ENCODE measurements at regions not wholly inside any gene's neighbourhood (a gene's known extent, or its start where the extent isn't known, plus 50 kb on each side); places are given as distances from the start of the nearest gene placed in this dataset.

DNA sequence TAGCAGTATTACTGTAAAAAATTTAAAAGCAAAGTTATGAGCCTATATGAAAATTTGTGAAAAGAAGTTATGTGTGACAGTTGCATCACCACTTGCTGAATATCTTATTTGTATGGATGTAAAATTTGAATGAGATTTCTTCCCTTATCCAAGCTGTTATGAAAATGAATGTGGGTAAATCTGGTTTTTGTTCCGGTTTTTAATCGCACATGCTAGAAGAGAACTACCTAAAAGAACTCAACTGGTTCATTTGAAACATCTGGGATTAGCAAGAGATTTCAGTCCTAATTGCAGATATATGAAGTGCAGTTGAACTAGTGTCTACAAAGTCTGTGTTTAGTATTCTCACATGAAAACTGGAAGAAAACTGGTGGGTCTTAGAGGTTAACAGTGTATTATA is 467.1 kb upstream of the SPHKAP start:
- no peaks in the 10 kb centered on the region for H4K20me1 ChIP-seq (ENCODE audit: insufficient read depth, low read length)
- TF ChIP-seq CTCF (IDR thresholded peaks at IDR 0.05), result no peak
- no CpG with 5 or more reads among the region's 2 CpGs for WGBS (ENCODE audit: insufficient coverage)
- H3K4me2 ChIP-seq (replicated peaks; ENCODE audit: extremely low read depth, low read length, poor library complexity, severe bottlenecking), result no peak overlapping the region
- H3K36me3 ChIP-seq (replicated peaks in 1 of 2; ENCODE audit: control insufficient read depth in 1 of 2, insufficient read depth in 2 of 2, low read length in 2 of 2), result no peaks in the 10 kb centered on the region
- no peak overlapping the region for H2AFZ ChIP-seq (ENCODE audit: insufficient read depth, low read depth, low read length, poor library complexity, severe bottlenecking)
- no peak overlapping the region for H3K4me3 Mint-ChIP-seq
- H3K27ac Mint-ChIP-seq, result no peak overlapping the region
- H3K4me3 ChIP-seq (replicated peaks in 1 of 3; ENCODE audit: low read depth in 2 of 3, low read length in 3 of 3), result no peak overlapping the region
- H3K4me1 ChIP-seq (ENCODE audit: control insufficient read depth in 1 of 2, insufficient read depth in 2 of 2, low read length in 2 of 2), result no peaks in the 10 kb centered on the region
- H3K9ac ChIP-seq (ENCODE audit: insufficient read depth, low read length, poor library complexity, severe bottlenecking), result no peak overlapping the region
- no peaks in the 10 kb centered on the region for H3K4me1 Mint-ChIP-seq
- H3K27ac ChIP-seq (ENCODE audit: low read depth in 1 of 2, low read length in 2 of 2), result no peak overlapping the region
- no peaks in the 10 kb centered on the region for H3K36me3 Mint-ChIP-seq
- no peak for DNase-seq
- no peaks in the 10 kb centered on the region for H3K9me3 ChIP-seq (replicated peaks in 1 of 2; ENCODE audit: control insufficient read depth in 1 of 2, insufficient read depth in 1 of 2, low read length in 2 of 2)
- intact Hi-C loops (cut with micrococcal nuclease), result no loop called here
- peaks cover 0 to 2% (median 0%) of the 10 kb centered on the region in 7 donors for H3K9me3 Mint-ChIP-seq
- no peaks in the 10 kb centered on the region for H3K27me3 ChIP-seq (ENCODE audit: control insufficient read depth in 2 of 2, insufficient read depth in 2 of 2, low read length in 2 of 2)
- no peaks in the 10 kb centered on the region for H3K27me3 Mint-ChIP-seq (ENCODE audit: low read depth in 3 of 3)
- no peaks in the 10 kb centered on the region for H3K79me2 ChIP-seq (ENCODE audit: insufficient read depth, low read length)

DNA sequence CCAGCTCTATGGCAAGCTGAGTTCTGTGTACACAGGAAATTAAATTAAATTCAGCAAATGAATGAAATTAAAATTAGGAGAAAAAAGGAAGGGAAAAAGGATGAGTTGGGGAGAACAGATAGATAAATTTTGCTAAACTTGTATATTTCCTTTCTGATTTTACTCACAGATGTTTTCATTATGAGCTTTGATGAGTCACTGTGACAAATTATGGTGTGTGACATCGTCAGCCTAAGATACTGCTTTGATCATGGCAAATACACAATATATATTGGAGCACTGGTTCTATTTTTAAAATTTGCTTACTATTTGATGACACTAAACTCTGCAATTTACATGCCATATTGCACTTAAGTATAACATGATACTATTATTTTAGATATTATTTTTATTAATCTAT is 464.6 kb upstream of the SPHKAP start:
- no peak overlapping the region for H3K9ac ChIP-seq (ENCODE audit: insufficient read depth, low read length, poor library complexity, severe bottlenecking)
- no peak for DNase-seq
- H3K4me1 Mint-ChIP-seq, result no peaks in the 10 kb centered on the region

More for the DNA sequence above, 464.6 kb upstream of the SPHKAP start:
- Histone ChIP-seq H3K4me1 (ENCODE audit: control insufficient read depth in 1 of 2, insufficient read depth in 2 of 2, low read length in 2 of 2) (no peaks in the 10 kb centered on the region), H4K20me1 (ENCODE audit: insufficient read depth, low read length) (no peaks in the 10 kb centered on the region), H3K4me2 (replicated peaks; ENCODE audit: extremely low read depth, low read length, poor library complexity, severe bottlenecking) (no peak overlapping the region), H3K4me3 (replicated peaks in 1 of 3; ENCODE audit: low read depth in 2 of 3, low read length in 3 of 3) (no peak overlapping the region), H3K9me3 (replicated peaks in 1 of 2; ENCODE audit: control insufficient read depth in 1 of 2, insufficient read depth in 1 of 2, low read length in 2 of 2) (no peaks in the 10 kb centered on the region), H3K79me2 (ENCODE audit: insufficient read depth, low read length) (no peaks in the 10 kb centered on the region), H3K27me3 (ENCODE audit: control insufficient read depth in 2 of 2, insufficient read depth in 2 of 2, low read length in 2 of 2) (no peaks in the 10 kb centered on the region), H3K36me3 (replicated peaks in 1 of 2; ENCODE audit: control insufficient read depth in 1 of 2, insufficient read depth in 2 of 2, low read length in 2 of 2) (no peaks in the 10 kb centered on the region), H2AFZ (ENCODE audit: insufficient read depth, low read depth, low read length, poor library complexity, severe bottlenecking) (no peak overlapping the region), H3K27ac (ENCODE audit: low read depth in 1 of 2, low read length in 2 of 2) (no peak overlapping the region)
- WGBS (ENCODE audit: insufficient coverage), result no CpG with 5 or more reads among the region's 1 CpG
- Mint-ChIP-seq H3K36me3 (no peaks in the 10 kb centered on the region), H3K27me3 (ENCODE audit: low read depth in 3 of 3) (peaks cover 0 to 2% (median 0%) of the 10 kb centered on the region in 3 donors), H3K9me3 (peaks cover 0 to 3% (median 0%) of the 10 kb centered on the region in 7 donors), H3K27ac (no peak overlapping the region), H3K4me3 (no peak overlapping the region)
- intact Hi-C loops (cut with micrococcal nuclease), result no loop called here
- no peak for TF ChIP-seq CTCF (IDR thresholded peaks at IDR 0.05)

Data from CD14-positive monocyte (primary cell).